ENCODE measurements at regions not wholly inside any gene's neighbourhood (a gene's known extent, or its start where the extent isn't known, plus 50 kb on each side); places are given as distances from the start of the nearest gene placed in this dataset.

GRCh38 chr12:91841822-91842221, 303.8 kb downstream of the BTG1 start:
- TF ChIP-seq, protein P1, sequence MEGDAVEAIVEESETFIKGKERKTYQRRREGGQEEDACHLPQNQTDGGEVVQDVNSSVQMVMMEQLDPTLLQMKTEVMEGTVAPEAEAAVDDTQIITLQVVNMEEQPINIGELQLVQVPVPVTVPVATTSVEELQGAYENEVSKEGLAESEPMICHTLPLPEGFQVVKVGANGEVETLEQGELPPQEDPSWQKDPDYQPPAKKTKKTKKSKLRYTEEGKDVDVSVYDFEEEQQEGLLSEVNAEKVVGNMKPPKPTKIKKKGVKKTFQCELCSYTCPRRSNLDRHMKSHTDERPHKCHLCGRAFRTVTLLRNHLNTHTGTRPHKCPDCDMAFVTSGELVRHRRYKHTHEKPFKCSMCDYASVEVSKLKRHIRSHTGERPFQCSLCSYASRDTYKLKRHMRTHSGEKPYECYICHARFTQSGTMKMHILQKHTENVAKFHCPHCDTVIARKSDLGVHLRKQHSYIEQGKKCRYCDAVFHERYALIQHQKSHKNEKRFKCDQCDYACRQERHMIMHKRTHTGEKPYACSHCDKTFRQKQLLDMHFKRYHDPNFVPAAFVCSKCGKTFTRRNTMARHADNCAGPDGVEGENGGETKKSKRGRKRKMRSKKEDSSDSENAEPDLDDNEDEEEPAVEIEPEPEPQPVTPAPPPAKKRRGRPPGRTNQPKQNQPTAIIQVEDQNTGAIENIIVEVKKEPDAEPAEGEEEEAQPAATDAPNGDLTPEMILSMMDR (conservative IDR thresholded peaks at IDR 0.05): no peak
- no peak for TF ChIP-seq ZFX (IDR thresholded peaks at IDR 0.05)
